Activated CD4-positive, CD25-positive, alpha-beta regulatory T cell (primary cell): ENCODE measurements at regions not wholly inside any gene's neighbourhood (a gene's known extent, or its start where the extent isn't known, plus 50 kb on each side); places are given as distances from the start of the nearest gene placed in this dataset.

Experiments
- DNase-seq, 4 experiments: peaks; one replicate each; lab custom pipeline; 2025; lab: John Stamatoyannopoulos, UW

DNA sequence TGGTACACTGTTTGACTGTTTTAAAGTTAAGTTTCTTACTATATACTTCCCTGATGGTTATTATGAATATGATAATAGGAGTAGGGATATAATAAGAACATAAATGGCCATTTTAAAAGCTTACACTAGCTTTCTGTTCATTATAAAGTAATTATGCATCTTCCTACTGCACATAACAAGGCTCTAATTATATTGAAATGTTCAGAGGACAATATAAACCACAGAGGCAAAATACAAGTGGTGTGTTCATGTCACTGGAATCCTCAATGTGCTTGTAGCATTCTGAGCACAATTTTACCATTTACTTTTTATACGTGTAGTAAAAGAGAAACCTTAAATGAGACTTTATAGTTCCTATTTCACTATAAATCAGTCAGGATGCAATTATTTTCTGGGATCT lies 268.3 kb downstream of the TMA16 start:
- no peak for DNase-seq

DNA sequence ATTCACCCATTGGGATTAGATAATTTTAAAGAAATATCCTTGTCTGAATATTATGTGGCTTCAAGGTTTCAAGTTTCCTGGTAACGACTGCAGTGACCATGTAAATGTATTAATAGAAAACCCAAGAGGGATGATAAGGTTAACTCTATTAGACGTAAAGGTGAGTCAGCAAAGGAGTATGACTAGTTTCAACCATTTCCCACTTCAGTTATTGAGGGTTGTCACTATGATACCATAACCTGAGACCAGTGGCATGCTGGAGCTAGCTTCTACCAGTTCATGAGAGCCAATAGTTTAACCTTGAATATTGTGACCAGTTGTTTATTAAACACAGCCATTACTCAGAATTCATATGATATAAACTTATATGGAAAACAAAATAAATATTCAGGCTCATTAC lies 270.1 kb downstream of the TMA16 start:
- no peak for DNase-seq

DNA sequence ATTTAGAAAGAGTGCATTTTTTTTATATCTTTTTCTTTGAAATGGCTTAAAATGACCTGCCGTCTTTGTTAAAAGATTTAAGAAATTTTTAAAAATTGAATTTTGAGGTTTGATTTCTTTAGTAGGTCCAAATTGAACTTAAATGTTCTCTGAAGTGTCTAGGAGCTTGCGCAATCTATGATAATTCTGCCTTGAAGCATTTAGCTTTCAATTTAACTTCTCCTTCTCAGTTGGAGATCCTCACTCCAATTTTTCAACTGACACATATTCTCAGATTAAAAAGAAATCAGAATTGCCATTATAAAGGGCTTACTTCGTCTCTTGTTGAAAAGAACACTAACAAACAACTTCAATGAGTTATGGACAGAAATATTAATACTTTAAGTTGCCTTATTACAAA lies 273.5 kb downstream of the TMA16 start:
- no peak for DNase-seq

DNA sequence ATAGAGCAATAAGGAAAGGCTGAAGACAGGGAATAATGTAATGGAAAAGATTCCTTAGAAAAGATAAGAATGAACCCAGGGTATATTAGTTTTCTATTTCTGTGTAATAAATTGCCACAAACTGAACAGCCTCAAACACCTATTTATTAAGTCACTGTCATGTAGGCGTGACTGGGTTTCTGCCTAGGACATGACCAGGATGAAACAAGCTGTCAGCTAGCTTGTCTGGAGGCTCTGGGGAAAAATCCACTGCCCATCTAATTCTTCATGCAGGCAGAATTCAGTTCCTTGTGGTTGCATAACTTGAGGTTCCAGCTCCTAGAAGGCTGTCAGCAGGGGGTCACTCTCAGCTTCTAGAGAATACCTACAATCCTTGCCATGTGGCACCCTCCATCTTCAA lies 277.7 kb downstream of the TMA16 start:
- DNase-seq, result no peak

DNA sequence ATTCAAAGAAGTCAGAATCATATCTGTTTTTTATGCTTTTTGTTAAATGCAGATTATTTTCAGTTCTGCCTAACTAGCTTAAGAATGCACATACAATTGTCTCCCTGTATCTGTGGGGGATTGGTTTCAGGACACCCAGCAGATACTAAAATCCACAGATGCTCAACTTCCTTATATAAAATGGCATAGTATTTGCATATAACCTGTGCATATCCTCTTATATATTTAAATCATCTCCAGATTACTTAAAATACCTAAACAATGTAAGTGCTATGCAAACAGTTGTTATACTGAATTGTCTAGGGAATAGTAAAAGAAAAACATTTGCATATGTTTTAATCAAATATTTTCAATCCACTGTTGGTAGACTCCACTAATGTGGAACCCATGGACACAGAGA lies 279.4 kb downstream of the TMA16 start:
- DNase-seq, result no peak

DNA sequence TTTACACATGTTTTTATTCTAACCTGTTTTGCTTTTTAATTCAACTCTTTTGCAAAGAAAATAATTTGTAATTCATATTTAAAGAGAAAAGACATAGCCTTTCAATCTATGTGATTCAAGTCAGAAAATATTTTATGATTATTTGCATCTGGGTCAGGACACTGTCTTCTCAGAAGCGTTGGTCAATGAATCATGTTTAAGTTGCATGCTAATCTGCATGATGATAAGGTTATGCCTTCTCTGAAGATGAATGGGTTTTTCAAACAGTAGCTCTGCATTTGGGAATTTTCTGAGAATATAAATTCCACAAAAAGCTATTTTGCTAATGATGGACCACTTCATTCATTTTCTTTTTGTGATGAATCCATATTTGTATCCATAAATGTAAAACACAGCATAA lies 282.5 kb downstream of the TMA16 start:
- no peak for DNase-seq

DNA sequence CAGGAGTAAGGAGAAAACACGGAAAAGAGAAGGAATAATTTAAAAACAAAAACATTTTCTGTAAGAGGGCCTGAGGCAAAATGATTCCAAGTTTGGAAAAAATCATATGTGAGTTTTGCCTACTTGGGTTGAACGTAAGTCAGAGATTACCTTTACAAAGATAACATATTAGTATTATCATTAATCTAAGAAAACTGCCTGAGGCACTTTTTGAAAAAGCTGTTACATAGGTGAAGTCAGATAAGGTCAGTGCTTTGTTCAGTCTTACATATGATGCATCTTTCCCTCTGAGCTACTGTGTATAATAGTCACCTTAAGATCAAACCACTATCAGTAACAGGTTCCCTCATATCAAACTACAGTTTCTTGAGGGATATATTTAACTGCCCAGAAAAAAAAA lies 287.2 kb downstream of the TMA16 start:
- no peak for DNase-seq

DNA sequence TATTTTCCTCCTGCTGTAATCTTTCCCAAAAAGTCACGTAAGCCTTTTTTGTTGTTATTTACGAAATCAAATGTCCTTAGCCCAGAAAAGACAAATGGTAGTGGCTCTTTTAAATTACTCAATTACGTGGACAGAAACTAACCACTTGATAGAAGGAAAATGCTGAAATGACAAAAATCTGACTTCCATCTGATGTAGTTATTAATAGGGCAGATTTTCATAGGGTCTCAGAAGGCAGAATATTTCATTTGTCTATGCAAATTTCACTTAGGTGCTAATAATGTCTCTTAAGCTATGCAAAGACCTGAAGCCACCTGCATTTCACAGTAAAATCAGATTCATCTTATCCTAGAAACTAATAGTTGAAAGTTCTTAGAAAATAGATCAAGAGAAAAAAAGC lies 295.7 kb downstream of the TMA16 start:
- DNase-seq, result no peak

DNA sequence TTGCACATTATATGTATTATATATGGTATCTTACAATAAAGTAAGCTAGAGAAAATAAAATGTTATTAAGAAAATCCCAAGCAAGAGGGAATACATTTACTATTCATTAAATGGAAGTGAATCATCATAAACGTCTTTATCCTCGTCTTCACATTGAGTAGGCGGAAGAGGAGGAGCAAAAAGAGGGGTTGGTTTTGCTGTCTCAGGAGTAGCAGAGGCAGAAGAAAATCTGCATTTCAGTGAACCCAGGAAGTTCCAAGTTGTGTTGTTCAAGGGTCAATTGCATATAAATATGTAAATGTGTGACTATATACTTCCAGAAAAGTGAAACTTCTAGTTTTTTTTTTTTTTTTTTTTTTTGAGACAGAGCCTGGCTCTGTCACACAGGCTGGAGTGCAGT lies 301.4 kb downstream of the TMA16 start:
- no peak for DNase-seq

DNA sequence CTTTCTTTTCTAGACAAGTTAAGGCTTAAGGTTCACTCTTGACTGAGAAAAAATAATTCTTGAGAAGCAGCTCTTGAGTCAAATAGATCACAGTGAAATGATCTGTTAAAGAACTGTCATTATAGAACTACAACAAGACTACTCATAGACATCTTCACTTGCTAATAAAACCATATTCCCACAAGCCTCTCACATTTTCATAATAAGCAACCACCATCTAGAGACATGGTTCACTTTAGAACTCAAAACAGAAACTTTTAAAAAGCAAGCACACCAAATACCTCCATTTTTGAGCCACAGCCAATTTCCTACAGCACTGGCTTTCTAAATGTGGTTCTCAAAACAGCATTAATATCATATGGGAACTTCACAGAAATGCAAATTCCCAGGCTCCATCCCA lies 309.5 kb downstream of the TMA16 start:
- no peak for DNase-seq

DNA sequence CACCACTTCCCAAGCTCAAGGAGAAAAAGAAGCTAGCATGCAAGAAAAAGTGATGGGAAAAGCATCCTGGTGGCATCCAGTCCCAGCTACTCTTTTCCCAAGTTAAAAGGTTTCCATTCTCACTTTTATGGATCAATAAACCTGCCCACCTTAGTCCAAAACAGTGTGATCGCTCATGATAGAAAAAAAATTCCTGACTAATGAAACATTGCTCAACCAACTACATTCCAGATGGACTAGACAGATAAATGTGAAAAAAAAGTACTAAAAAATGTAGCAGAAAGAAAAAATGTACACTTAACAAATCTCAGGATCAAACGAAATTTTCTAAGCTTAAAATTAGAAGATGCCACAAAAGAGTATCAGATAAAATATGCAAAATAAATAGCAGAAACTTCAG lies 312.2 kb downstream of the TMA16 start:
- DNase-seq, result no peak

DNA sequence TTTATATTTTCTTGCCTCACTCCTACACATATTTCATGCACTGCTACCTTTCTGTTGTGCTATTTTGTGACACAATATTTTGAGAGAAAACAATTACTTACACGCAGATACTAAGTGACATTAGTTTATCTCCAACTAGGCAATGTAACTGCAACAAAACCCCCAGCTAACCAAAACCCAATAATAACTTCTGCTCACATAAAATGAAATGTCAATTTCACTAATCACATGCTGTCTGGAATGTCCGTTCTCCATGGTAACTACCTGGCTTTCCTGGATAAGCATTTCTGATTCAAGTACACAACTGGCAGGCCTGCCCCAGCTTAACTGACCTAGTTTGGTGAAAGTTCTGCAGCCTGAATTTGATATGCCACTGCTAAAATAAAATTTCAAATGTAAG lies 313.5 kb downstream of the TMA16 start:
- DNase-seq, result no peak

DNA sequence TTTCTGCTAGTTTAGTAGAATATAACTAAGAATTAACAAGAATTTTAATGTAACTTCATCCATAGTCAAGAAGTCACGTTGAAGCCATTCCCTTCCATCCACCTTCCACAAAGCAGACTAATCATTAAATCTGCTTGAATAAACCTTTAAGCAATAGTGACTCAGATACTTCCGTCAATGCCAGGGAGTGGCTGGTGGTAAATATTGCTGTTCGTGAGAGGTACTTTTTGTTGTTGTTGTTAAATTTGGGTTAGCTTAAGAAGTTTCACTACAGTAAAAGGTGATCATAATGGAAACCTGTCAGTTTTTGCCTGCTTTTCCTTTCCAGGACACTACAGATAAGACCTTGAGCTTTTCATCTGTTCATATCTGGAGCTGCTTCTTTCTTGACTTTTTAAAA lies 316.3 kb downstream of the TMA16 start:
- DNase-seq, result no peak

DNA sequence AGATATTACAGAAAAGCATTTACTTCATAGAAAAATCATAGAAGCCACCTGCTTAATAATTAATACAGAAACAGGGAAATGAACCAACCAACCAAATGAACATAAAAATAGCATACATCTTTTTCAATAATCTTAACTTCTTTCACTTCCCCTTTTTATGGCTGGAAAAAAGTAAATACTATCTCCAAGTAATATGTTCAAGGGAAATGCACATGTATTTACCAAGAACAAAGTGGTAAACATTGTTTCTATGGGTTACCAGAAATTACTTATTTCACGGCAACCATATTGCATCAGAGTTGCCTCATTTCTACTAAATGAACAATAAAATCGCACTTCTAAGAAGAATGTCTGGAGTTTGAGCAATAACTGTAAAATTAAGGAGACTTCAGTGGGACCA lies 321.3 kb downstream of the TMA16 start:
- DNase-seq, result no peak

DNA sequence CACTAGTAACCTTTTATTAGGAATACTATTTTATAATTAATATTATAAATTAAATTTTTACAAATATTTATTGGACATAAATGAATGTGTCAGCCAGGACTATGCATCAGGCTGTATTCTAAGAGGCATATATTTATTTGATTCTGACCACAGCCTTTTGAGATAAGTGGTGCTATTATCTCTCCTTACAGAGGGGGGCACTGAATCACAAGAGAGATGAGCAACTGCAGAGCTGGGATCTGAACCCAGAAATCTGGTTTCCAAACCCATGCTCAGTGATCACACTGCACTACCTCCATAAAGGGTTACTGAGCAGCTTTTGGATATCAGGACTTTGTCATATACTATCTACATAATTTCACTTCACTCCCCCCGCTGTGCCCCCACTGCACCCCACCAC lies 322.0 kb downstream of the TMA16 start:
- no peak for DNase-seq

DNA sequence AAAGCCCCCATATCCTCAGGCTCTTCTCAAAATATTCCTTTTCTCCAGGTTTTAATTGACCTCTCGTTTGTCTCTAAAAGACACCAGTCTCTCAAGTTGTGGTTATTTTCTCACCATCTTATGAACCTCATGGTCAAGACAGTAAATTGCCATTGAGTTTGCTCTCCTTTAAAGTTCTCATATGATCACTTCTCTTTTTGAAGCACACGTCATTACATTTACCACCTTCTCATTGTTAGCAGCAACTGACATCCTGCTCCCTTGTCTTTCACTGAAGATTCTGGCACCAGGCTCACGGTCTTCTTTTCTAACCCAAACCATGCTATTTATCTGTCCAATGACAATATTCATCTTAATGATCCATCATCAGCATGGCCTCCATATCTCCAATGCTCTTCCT lies 324.2 kb downstream of the TMA16 start:
- DNase-seq, result no peak

DNA sequence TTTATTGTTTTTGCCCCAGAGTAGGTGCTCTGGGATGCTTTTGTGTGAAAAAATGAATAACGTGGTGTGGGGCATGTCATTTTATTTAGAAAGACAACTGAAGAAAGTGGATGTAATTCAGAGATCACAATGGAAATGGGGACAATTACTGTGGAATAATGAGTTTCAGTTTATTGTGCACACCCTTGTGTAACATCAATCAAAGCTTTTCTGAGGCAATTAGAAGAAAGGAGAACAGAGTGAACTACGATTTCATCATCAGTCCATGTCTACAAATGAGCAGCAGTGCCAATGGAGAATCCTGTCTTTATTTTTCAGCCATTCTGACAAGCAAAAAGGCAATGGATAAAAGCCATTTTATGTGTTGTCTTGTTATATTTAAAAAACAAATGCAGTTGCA lies 339.2 kb downstream of the TMA16 start:
- DNase-seq, result no peak

DNA sequence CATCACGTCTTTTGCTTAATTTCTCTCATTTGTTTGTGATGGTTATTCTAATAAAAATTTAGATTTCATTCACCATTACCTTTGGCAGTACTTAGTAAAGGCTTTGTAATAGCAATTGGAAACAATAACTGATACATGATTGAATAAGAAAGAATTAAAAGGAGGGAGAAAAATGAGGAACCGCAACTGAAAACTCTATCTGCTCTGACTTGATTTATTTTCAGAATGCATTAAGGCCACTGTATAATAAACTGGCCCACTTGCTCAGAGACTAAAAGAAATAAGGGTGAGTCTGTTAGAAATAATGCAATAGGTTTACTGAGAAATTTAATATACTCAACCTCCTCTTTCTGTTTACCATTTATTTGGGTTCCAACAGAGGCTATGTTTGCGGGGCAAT lies 351.5 kb downstream of the TMA16 start:
- no peak for DNase-seq

DNA sequence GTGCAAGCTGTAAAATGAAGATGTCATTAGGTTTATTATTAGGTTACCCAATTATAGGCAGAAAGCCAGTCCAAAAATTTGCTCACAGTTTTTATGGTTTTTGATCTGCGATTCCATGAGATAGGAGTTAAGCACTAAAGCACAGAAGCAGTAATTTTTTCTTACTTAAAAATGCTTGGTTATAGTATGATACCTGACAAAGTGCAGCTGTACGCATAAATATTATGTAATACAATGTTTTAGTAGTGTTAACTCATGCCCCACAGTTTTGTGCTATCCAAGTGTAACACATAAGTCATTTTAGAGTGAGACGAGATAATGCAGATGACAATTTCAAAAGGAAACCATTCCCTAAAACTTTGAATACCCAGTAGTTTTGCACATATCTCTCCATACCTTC lies 357.8 kb downstream of the TMA16 start:
- no peak for DNase-seq

DNA sequence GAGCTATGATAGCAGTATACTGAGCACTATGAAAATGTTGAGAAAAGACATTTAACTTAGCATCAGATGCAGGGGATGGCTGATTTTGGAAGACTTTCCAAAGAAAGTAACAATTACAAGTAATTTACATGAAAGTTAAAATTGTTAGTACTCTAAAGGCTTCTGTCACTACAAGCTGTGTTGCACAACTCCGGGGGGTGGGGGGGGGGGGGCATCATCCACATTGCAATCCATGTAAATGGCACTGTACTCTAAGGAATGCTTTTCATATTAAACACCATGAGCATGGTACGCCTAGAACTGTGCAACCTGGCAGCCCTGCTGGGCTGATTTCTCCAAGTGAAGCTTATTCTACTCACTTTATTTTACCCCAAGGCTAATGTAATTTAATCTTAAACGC lies 363.4 kb downstream of the TMA16 start:
- no peak for DNase-seq

DNA sequence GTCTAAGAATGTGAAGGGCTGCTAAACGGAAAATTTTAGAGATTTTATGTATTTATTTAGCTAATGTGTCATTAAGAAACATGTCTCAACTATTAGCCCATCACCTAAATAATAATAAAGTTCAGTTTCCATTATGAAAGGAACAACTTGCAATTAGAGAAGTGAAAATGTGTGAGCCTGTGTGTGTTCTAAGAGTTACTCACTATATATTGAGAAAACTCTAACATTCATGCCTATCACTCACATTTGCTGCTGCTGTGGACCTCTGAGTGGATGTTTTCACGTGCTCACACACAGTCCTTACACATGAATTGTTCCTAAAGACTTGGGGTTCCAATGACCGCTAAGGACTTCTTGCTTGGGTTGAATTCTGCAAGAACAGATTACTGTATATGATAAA lies 364.0 kb downstream of the TMA16 start:
- no peak for DNase-seq

DNA sequence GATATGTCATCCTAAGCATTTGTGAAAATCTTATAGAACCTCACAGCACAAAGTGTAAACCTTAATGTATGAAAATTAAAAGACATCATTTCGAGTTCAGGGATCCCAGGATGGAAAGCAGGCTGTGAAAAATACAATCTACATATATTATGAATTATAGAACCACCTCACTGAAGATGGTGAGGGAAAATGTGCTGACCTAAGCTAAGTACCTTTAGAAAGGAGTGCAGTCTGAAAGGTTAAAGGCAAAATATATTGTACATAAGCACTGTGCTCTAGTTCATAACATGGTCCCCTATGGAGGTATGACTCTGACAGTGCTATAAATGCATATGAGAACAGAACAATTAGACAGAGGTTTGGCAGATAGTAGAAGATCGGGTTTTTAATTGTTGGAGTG lies 368.6 kb downstream of the TMA16 start:
- DNase-seq, result no peak

DNA sequence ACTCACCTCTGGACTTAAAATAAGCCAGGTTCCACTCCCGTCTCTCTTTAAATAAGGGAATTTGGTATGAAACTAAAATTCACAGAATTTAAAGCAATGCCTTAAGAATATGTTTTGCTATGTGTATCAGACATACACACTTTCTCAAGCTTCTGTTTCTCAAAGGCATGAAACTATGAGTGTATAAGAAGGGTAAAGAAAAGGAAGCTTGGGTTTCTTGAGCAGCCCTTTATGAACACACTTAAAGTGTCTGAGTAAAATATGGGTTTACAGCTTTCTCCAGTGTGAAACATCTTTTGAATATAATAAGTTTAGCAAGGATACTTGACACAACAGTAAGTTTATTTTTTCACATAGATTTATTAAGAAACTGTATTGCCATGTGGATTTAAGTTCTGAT lies 370.5 kb downstream of the TMA16 start:
- DNase-seq, result no peak

DNA sequence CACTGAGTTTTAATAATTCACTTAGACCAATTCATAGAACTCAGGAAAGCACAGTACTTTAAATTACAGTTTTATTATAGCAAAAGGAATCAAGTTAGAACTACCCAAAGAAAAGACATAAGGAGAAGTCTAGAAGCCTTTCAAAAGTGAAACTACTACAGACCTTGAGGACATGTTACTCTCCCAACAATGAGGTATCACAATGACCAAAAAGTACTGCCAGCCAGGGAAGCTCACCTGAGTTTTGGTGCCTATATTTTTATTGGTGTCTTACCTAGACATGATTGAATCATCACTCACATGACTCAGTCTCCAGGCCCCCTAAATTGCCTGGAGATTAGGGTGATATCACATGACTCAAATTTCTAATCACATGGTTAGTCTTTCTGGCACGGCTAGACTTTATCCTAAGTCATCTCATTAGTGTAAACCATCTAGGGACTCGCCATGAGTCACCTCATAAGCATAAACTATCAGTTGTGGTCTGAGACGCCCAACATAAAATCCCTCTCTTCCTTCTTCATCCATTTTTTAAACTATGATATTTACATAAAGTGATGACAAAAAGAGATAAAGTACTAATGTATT lies 372.3 kb downstream of the TMA16 start:
- no peak for DNase-seq

DNA sequence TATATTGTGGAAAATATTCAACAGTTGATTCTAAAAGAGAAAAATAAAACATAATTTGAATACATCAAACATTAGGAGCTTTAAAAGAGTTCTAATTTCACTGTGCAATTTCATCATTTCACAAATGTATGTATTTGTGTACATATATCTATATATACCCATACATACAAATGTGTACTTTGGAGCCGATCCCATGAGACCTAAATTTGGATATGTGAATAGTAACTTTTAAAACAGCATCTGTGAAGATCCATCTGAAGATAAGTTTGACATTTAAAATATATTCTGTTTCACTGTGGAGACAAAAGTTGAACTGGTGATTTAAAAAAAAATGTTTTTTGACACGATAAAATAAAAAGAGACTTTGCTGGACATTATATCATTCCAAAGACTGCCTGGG lies 374.0 kb downstream of the TMA16 start:
- no peak for DNase-seq
